OCI-LY1 (cell line): ENCODE measurements at regions not wholly inside any gene's neighbourhood (a gene's known extent, or its start where the extent isn't known, plus 50 kb on each side); places are given as distances from the start of the nearest gene placed in this dataset.

Experiments
- EZH2 ChIP-seq: fragments of 200-600 bp; sonication (generic), shearing (Covaris generic); IDR thresholded peaks from 2 replicates; pipeline ENCODE4 v1.8.0; 2017; ENCODE audit warnings: borderline replicate concordance, mixed run types, mild to moderate bottlenecking, antibody characterized with exemption, low read length, moderate library complexity, mixed read lengths
- TF ChIP-seq, protein P1 (sequence below): fragments of 200-600 bp; sonication (generic), shearing (Covaris generic); IDR thresholded peaks from 2 replicates; pipeline ENCODE4 v1.5.1; 2017; ENCODE audit warnings: mild to moderate bottlenecking, antibody characterized with exemption, low read length, moderate library complexity, mixed read lengths

DNA sequence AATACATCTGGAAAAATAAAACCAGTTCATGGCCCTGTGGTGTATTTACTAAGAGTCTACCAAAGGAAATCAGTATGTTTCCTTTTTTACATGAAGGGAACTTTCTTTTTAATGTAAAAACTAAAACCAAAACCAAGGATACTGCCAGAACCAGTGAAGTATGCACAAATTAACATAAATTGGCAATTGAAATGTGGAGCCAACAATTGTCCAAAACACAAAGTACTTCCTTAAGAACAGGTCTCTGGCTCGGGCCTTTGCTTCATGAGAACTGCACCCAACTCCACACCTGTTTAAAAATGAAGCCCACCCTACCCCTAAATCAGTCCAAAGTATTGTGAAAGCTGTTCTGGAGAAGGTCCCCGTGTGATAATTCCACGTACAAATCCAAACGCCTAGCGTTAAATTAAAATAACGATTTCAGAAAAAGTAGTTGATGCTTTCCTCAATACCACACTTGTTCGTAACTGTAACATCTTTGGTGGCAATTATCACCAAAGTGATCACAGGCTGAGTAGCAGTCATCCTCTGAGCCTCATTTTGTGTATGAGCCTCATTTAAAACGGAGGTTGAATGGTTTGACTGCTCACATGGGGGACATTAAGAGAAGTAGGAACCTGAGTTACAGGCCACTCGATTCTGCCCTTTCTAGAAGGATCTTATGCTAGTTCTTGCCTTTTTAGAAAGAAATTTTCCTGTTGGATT lies 93.0 kb downstream of the GEMIN8 start:
- TF ChIP-seq, protein P1, sequence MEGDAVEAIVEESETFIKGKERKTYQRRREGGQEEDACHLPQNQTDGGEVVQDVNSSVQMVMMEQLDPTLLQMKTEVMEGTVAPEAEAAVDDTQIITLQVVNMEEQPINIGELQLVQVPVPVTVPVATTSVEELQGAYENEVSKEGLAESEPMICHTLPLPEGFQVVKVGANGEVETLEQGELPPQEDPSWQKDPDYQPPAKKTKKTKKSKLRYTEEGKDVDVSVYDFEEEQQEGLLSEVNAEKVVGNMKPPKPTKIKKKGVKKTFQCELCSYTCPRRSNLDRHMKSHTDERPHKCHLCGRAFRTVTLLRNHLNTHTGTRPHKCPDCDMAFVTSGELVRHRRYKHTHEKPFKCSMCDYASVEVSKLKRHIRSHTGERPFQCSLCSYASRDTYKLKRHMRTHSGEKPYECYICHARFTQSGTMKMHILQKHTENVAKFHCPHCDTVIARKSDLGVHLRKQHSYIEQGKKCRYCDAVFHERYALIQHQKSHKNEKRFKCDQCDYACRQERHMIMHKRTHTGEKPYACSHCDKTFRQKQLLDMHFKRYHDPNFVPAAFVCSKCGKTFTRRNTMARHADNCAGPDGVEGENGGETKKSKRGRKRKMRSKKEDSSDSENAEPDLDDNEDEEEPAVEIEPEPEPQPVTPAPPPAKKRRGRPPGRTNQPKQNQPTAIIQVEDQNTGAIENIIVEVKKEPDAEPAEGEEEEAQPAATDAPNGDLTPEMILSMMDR = no peak
- no peak for TF ChIP-seq EZH2
